ENCODE measurements at regions not wholly inside any gene's neighbourhood (a gene's known extent, or its start where the extent isn't known, plus 50 kb on each side); places are given as distances from the start of the nearest gene placed in this dataset.

DNA sequence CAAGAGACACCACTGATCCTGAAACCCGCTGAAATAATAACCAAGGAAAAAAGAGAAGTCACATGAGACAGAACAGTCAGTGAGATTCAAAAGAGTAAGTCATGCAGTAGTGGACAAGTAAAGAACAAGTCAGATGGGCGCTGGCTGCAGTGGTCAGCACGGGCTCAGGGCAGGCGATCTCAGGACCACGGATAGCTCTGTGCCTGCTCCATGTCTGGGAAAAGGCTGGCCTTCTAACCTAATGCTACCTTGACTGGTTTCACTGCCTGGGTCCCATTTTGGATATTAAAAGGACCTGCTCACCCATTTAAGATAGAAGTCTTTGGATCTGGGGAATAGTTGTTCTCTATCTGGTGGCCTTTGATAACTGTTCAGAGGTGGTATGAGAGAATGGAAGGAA is 61.7 kb upstream of the LCLAT1 start:
- no peak overlapping the region for H2BK12ac ChIP-seq (ENCODE audit: insufficient read length, low read depth, low read length)
- no peak overlapping the region for H2AK5ac ChIP-seq (ENCODE audit: insufficient read length, low read length)
- H2BK20ac ChIP-seq (ENCODE audit: low read depth, low read length, poor library complexity, severe bottlenecking), result no peak overlapping the region
- H2AFZ ChIP-seq (ENCODE audit: low read length), result no peak overlapping the region
- peak; percentile 67 for DNase-seq
- Mint-ChIP-seq H3K4me3 (no peak overlapping the region), H3K9me3 (no peaks in the 10 kb centered on the region; a peak in 1 of 5 replicates), H3K27ac (no peak overlapping the region), H3K27me3 (ENCODE audit: low read depth) (peaks cover 3% of the 10 kb centered on the region), H3K4me1 (peaks cover 5% of the 10 kb centered on the region in 2 experiments; a peak in 3 of 4 replicates), H3K36me3 (ENCODE audit: insufficient read depth in 1 of 3, low read depth in 3 of 3) (no peaks in the 10 kb centered on the region)
- no peaks in the 10 kb centered on the region for H3K27me3 ChIP-seq (ENCODE audit: insufficient read depth, low read length)
- no peaks in the 10 kb centered on the region for H3K9me3 ChIP-seq (ENCODE audit: control insufficient read depth, low read depth, low read length)
- no peak overlapping the region for H4K5ac ChIP-seq (ENCODE audit: insufficient read length, low read depth, low read length)
- H2BK120ac ChIP-seq (ENCODE audit: low read depth, low read length, poor library complexity, severe bottlenecking), result no peak overlapping the region
- H4K8ac ChIP-seq (replicated peaks; ENCODE audit: insufficient read length, low read depth, low read length), result no peak overlapping the region
- no peak overlapping the region for H3T11ph ChIP-seq (ENCODE audit: low read length)
- no peak overlapping the region for H3K14ac ChIP-seq (ENCODE audit: insufficient read depth, low read length)
- TF ChIP-seq, protein P1, sequence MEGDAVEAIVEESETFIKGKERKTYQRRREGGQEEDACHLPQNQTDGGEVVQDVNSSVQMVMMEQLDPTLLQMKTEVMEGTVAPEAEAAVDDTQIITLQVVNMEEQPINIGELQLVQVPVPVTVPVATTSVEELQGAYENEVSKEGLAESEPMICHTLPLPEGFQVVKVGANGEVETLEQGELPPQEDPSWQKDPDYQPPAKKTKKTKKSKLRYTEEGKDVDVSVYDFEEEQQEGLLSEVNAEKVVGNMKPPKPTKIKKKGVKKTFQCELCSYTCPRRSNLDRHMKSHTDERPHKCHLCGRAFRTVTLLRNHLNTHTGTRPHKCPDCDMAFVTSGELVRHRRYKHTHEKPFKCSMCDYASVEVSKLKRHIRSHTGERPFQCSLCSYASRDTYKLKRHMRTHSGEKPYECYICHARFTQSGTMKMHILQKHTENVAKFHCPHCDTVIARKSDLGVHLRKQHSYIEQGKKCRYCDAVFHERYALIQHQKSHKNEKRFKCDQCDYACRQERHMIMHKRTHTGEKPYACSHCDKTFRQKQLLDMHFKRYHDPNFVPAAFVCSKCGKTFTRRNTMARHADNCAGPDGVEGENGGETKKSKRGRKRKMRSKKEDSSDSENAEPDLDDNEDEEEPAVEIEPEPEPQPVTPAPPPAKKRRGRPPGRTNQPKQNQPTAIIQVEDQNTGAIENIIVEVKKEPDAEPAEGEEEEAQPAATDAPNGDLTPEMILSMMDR (conservative IDR thresholded peaks at IDR 0.05), result no peak
- H3K18ac ChIP-seq (ENCODE audit: insufficient read length, low read depth, low read length), result no peak overlapping the region
- no peaks in the 10 kb centered on the region for H3K79me2 ChIP-seq (ENCODE audit: insufficient read depth, low read length)
- H3K4me1 ChIP-seq (ENCODE audit: insufficient read depth, low read length), result no peaks in the 10 kb centered on the region
- no peak overlapping the region for H3K27ac ChIP-seq (ENCODE audit: insufficient read length, low read depth, low read length)
- H4K20me1 ChIP-seq (ENCODE audit: control insufficient read depth, insufficient read depth, insufficient read length), result no peaks in the 10 kb centered on the region
- H2BK5ac ChIP-seq (ENCODE audit: insufficient read length, low read length), result no peak overlapping the region
- no peak overlapping the region for H3K23ac ChIP-seq (ENCODE audit: insufficient read length, low read depth, low read length)
- H3K9ac ChIP-seq (ENCODE audit: extremely low read depth, insufficient read length, low read length), result no peak overlapping the region
- no peak overlapping the region for H3K56ac ChIP-seq (ENCODE audit: insufficient read length, low read depth, low read length)
- no peak overlapping the region for H3K4ac ChIP-seq (ENCODE audit: low read depth, low read length)
- no peaks in the 10 kb centered on the region for H3K79me1 ChIP-seq (ENCODE audit: insufficient read depth, low read depth, low read length, poor library complexity, severe bottlenecking)
- WGBS (ENCODE audit: extremely low coverage, insufficient read length, low lambda C conversion rate), result no CpG with 5 or more reads among the region's 5 CpGs
- H3K4me2 ChIP-seq (ENCODE audit: insufficient read depth, insufficient read length, low read length), result no peak overlapping the region
- H3K23me2 ChIP-seq (ENCODE audit: insufficient read length, low read depth, low read length, poor library complexity, severe bottlenecking), result no peaks in the 10 kb centered on the region
- H2BK15ac ChIP-seq (ENCODE audit: low read depth, low read length), result no peak overlapping the region
- no peak overlapping the region for H4K91ac ChIP-seq (ENCODE audit: insufficient read length, low read depth, low read length)
